ENCODE measurements at regions not wholly inside any gene's neighbourhood (a gene's known extent, or its start where the extent isn't known, plus 50 kb on each side); places are given as distances from the start of the nearest gene placed in this dataset.

GRCh38 chr6:123747515-123747914 is 56.1 kb upstream of the NKAIN2 start:
- H3K36me3 Mint-ChIP-seq (ENCODE audit: low read depth), result no peaks in the 10 kb centered on the region
- H3K27ac Mint-ChIP-seq, result no peak overlapping the region
- no peaks in the 10 kb centered on the region for H3K27me3 Mint-ChIP-seq (ENCODE audit: low read depth)
- no peak overlapping the region for H3K4me3 Mint-ChIP-seq
- no peaks in the 10 kb centered on the region for H3K4me1 Mint-ChIP-seq
- TF ChIP-seq, protein P1, sequence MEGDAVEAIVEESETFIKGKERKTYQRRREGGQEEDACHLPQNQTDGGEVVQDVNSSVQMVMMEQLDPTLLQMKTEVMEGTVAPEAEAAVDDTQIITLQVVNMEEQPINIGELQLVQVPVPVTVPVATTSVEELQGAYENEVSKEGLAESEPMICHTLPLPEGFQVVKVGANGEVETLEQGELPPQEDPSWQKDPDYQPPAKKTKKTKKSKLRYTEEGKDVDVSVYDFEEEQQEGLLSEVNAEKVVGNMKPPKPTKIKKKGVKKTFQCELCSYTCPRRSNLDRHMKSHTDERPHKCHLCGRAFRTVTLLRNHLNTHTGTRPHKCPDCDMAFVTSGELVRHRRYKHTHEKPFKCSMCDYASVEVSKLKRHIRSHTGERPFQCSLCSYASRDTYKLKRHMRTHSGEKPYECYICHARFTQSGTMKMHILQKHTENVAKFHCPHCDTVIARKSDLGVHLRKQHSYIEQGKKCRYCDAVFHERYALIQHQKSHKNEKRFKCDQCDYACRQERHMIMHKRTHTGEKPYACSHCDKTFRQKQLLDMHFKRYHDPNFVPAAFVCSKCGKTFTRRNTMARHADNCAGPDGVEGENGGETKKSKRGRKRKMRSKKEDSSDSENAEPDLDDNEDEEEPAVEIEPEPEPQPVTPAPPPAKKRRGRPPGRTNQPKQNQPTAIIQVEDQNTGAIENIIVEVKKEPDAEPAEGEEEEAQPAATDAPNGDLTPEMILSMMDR (IDR thresholded peaks at IDR 0.05; ENCODE audit: unreplicated experiment in 3 of 3), result no peak
- peaks cover 2% of the 10 kb centered on the region for H3K9me3 Mint-ChIP-seq

- no peaks in the 10 kb centered on the region for H3K27me3 Mint-ChIP-seq (ENCODE audit: low read depth)
- H3K27ac Mint-ChIP-seq, result no peak overlapping the region
- no peaks in the 10 kb centered on the region for H3K4me1 Mint-ChIP-seq
- TF ChIP-seq, protein P1 (IDR thresholded peaks at IDR 0.05; ENCODE audit: unreplicated experiment in 3 of 3), result no peak
- H3K4me3 Mint-ChIP-seq, result no peak overlapping the region
- no peaks in the 10 kb centered on the region for H3K36me3 Mint-ChIP-seq (ENCODE audit: low read depth)
- H3K9me3 Mint-ChIP-seq, result no peaks in the 10 kb centered on the region
These were observed 57.8 kb upstream of the NKAIN2 start for GRCh38 chr6:123745895-123746294.

DNA sequence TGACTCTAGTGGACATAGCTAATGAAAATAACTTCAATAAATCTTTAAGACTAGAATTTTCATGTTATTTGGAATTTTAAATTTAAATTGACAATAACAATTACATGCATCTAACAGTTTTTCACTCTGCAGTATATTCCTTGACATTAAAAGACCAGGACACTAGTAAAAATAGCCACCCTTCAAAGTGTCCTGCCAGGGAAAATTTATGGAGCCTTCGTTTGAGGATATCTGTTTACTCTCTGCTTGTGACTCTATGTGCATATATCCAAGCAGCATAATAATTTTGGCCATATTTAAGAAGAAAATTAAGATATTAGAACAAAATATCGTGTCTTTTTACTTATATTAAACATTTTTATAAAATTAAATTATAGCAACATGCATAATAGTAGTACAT is 58.8 kb upstream of the NKAIN2 start:
- no peak overlapping the region for H3K4me3 Mint-ChIP-seq
- no peaks in the 10 kb centered on the region for H3K4me1 Mint-ChIP-seq
- no peak overlapping the region for H3K27ac Mint-ChIP-seq
- H3K36me3 Mint-ChIP-seq (ENCODE audit: low read depth), result no peaks in the 10 kb centered on the region
- TF ChIP-seq, protein P1 (IDR thresholded peaks at IDR 0.05; ENCODE audit: unreplicated experiment in 3 of 3), result no peak
- no peaks in the 10 kb centered on the region for H3K9me3 Mint-ChIP-seq
- no peaks in the 10 kb centered on the region for H3K27me3 Mint-ChIP-seq (ENCODE audit: low read depth)

DNA sequence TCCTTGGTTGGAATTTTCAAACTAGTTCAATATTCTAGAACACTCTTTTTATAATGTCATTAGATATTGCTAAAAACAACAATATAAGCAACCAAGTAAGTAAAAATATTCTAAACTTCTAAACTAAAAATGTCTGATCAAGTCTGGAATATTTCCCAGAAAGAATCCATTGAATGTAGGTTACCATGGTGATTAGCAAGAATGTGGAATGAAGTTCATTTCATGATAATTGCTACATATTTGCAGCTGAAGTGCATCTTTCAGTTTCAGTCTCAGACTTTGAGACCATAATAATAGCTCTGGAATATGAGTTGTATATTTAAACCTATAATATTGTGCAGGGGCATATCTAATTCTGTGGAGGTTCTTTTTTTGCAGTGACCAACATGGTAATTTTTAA is 61.0 kb upstream of the NKAIN2 start:
- TF ChIP-seq, protein P1 (IDR thresholded peaks at IDR 0.05; ENCODE audit: unreplicated experiment in 3 of 3), result no peak
- no peaks in the 10 kb centered on the region for H3K4me1 Mint-ChIP-seq
- no peak overlapping the region for H3K4me3 Mint-ChIP-seq
- no peaks in the 10 kb centered on the region for H3K9me3 Mint-ChIP-seq
- H3K27ac Mint-ChIP-seq, result no peak overlapping the region
- H3K27me3 Mint-ChIP-seq (ENCODE audit: low read depth), result no peaks in the 10 kb centered on the region
- no peaks in the 10 kb centered on the region for H3K36me3 Mint-ChIP-seq (ENCODE audit: low read depth)

GRCh38 chr6:123733180-123733579 is 70.5 kb upstream of the NKAIN2 start:
- Mint-ChIP-seq H3K4me3 (no peak overlapping the region), H3K36me3 (ENCODE audit: low read depth) (no peaks in the 10 kb centered on the region)

DNA sequence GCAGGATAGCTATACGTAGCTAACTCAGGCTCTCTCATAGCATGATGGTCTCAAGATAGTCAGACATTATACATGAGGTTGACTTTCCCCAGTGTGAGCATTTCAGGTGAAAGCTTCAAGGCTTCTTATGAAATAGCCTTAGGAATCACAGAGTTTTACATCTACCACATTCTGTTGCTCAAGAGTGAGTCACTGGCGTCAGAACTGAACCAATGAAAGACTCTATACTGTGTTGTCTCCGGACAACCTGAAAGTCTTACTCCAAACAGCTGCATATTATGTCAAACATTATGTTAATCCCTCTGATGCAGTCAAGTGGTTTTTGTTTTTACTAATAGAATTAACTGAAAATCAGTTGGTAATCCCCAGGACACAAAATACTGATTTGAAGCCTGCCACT is 79.8 kb upstream of the TRDN start:
- no peaks in the 10 kb centered on the region for H3K36me3 Mint-ChIP-seq (ENCODE audit: low read depth)
- TF ChIP-seq, protein P1 (IDR thresholded peaks at IDR 0.05; ENCODE audit: unreplicated experiment in 3 of 3), result no peak
- H3K27me3 Mint-ChIP-seq (ENCODE audit: low read depth), result no peaks in the 10 kb centered on the region
- H3K4me1 Mint-ChIP-seq, result no peaks in the 10 kb centered on the region
- H3K9me3 Mint-ChIP-seq, result peaks cover 2% of the 10 kb centered on the region
- H3K4me3 Mint-ChIP-seq, result no peak overlapping the region
- H3K27ac Mint-ChIP-seq, result no peak overlapping the region

More at GRCh38 chr6:123733180-123733579, 70.5 kb upstream of the NKAIN2 start:
- Mint-ChIP-seq H3K27ac (no peak overlapping the region), H3K4me1 (no peaks in the 10 kb centered on the region), H3K9me3 (peaks cover 4% of the 10 kb centered on the region), H3K27me3 (ENCODE audit: low read depth) (no peaks in the 10 kb centered on the region)
- TF ChIP-seq, protein P1 (IDR thresholded peaks at IDR 0.05; ENCODE audit: unreplicated experiment in 3 of 3), result no peak

All from nephron (organoid).